Fibroblast of skin of right biceps (primary cell): ENCODE measurements at regions not wholly inside any gene's neighbourhood (a gene's known extent, or its start where the extent isn't known, plus 50 kb on each side); places are given as distances from the start of the nearest gene placed in this dataset.
"Not testable (repeated sequence)": the region's sequence is repeated elsewhere in the genome, so short reads cannot be mapped to it uniquely, and the experiment has no call there.

Source experiments
- DNase-seq: peaks from one replicate; pipeline ENCODE4 v3.0.0-alpha.2; 2013

DNA sequence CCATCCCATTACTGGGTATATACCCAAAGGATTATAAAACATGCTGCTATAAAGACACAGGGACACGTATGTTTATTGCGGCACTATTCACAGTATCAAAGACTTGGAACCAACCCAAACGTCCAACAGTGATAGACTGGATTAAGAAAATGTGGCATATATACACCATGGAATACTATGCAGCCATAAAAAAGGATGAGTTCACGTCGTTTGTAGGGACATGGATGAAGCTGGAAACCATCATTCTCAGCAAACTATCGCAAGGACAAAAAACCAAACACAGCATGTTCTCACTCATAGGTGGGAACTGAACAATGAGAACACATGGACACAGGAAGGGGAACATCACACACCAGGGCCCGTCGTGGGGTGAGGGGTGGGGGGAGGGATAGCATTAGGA lies 106.1 kb downstream of the CHD1L start:
- not testable (repeated sequence) for DNase-seq

DNA sequence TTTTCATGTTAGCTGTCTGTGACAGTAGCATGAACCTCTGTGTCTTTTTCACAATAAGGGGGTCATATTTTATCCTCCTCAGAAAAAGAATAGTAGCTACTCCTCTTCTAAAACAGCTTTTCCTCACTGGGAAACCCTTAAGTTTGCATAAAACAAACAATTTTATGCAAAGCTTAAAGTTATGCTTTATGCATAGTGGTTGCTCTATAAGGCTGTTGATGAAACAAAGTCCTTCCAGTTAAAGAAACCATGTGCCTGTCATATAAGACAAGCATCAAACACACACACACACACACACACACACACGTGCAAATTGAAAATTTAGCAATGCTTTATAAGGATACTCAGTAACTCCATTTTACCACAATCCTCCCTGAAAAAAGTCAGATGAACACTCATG lies 107.0 kb downstream of the CHD1L start:
- DNase-seq: no peak

- no peak for DNase-seq
Measured at GRCh38 chr1:147351140-147351835, 108.8 kb downstream of the CHD1L start.

GRCh38 chr1:147377263-147378246 lies 135.1 kb downstream of the CHD1L start:
- DNase-seq: no peak

DNA sequence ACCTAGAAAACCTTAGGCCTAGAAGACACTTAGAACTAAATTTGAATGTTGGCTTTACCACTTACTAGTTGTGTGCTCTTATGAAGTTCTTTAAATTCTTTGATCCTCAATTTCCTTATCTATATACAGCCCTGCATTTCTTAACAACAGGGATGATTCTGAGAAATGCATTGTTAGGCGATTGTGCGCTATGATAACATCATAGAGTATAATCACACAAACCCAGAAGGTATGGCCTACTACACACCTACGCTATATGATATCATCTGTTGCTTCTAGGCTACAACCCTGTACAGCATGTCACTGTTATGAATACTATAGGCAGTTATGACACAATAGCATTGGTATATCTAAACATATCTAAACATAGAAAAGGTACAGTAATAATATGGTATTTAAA lies 137.4 kb downstream of the CHD1L start:
- DNase-seq: no peak

DNA sequence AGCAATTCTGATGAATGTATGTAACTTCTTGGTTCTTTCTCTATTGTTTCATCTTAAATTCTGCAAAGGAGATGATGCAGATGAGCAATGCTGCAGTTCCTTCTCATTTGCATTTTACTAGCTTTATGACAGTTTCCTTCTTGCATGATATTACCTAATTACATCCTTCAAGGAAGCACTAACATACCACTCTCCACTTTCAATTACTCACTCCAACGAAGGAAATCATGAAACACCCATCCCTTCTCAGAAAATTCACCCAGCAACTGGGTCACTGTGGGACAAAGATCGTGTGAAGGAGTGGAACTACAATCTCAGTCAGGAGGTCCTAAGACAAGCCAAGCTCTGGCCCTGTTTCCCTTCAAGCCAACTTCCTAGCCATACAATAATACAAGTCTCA lies 142.3 kb downstream of the CHD1L start:
- no peak for DNase-seq

DNA sequence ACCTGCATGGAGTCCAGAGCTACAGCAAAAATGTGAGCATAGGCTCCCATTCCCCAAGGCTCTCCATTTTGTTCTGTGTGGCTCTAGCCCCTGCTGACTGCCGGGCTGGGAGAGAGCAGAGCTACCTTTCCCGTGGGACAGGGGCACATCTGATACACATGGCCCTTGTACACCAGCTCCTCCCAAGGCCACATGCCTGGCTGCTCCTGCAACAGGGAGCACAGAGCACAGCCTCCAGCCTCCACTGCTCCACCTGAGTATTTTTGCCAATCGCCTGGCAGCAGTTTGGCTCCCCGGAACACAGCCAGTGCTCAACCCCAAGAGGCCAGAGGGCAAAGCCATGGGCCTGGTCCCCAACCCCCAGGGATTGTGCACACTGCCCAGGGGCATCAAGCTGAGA lies 146.5 kb downstream of the CHD1L start:
- DNase-seq: no peak

- DNase-seq: peak; percentile 41
Measured at GRCh38 chr1:147389532-147390184, 147.2 kb downstream of the CHD1L start.

DNA sequence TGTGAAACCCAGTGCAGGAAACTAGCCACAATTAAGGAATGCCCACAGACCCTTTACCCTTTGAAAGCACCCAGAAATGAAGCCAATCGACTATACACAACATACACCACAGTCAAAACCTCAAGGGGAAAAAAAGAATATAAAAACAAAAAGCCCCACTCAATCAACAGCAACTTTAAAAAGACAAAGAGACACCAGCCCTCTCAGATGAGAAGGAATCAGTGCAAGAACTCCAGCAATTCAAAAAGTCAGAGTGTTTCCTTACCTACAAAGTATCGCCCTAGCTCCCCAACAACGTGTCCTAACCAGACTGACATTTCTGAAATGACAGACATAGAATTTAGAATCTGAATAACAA lies 147.7 kb downstream of the CHD1L start:
- no peak for DNase-seq

DNA sequence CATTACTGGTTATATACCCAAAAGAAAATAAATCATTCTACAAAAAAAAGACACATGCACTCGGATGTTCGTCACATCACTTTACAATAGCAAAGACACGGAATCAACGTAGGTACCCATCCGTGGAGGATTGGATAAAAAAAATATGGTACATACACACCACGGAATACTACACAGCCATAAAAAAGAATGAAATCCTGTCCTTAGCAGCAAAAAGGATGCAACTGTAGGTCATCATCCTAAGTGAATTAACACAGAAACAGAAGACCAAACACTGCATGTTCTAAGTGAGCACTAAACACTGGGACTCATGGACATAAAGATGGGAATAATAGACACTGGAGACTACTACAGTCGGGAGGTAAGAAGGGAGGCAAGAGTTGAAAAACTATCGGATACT lies 148.6 kb downstream of the CHD1L start:
- DNase-seq: no peak

DNA sequence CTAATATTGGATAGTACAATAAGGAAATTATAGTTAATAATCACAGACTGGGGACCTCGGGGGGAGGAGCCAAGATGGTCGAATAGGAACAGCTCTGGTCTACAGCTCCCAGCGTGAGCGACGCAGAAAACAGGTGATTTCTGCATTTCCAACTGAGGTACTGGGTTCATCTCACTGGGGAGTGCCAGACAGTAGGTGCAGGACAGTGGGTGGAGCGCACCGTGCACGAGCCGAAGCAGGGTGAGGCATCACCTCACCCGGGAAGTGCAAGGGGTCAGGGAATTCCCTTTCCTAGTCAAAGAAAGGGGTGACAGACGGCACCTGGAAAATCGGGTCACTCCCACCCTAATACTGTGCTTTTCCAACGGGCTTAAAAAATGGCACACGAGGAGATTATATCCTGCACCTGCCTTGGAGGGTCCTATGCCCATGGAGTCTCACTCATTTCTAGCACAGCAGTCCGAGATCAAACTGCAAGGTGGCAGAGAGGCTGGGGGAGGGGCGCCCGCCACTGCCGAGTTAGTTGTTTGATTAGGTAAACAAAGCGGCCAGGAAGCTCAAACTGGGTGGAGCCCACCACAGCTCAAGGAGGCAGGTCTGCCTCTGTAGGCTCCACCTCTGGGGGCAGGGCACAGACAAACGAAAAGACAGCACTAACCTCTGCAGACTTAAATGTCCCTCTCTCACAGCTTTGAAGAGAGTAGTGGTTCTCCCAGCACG lies 138.8 kb upstream of the BCL9 start:
- DNase-seq: not testable (repeated sequence)

GRCh38 chr1:147404344-147404743 lies 137.0 kb upstream of the BCL9 start:
- DNase-seq: not testable (repeated sequence)

DNA sequence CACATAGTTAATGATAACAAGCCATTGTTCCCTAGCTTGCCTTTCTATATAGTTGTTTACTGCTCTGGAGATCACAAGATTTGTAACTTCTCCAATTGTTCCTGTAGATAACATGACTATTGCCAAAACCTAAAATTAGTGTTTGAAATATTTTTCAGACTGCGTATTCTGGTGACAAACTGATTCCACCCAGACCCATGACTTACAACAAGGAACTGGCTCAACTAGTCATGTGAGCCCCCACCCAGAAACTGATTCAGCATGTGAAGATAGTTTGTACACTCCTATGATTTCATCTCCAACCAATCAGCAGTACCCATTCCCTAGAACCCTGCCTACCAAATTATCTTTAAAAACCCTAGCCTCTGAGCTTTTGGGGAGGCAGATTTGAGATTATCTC lies 131.4 kb upstream of the BCL9 start:
- DNase-seq: no peak

DNA sequence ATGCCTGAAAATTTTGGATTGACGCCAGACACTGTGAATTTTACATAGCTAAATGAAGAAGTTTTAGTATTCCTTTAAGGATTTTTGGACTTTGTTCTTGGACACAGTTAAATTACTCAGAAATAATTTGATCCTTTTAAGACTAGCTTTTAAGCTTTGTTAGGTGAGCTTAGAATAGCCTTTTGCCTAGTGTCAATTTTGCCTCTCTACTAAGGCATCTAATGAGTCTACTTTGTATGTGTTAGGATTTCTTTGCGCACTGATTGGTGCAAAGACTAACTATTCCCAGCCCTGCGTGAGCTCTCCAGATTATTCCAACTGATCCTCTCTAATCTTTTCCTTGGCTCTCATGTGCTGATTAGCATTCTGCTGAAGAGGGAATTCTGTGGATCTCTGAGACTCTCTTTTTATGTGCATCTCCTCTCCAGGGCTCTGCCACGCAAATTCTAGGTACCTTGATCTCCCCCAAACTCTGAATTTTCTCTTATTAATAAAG lies 128.1 kb upstream of the BCL9 start:
- no peak for DNase-seq

DNA sequence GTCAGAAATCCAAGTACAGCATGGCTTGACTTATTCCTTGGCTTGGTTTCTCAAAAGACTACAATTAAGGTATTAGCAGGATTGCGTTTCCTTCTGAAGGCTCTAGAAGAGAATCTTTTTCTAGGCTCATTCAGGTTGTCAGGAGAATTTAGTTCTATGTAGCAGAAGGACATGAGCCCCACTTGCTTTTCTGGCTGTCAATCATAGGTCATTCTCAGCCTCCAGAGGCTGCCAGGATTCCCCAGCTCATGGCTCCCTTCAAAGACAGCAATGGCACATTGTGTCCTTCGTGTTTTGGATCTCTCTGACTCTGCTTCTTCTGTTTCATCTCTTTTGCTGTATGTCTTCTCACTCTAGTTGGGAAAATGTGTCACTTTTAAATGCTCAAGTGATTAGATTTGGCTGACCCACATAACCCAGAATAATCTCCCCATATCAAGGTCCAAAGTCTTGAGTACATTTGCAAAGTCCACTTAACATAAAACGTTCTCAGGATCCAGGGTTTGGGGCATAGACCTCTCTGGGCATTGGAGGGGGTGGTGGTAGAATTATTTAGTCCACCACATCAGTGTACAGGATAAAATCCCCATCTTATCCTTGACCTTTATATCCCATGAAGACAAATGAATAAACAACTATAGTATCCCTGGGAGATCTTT lies 126.7 kb upstream of the BCL9 start:
- no peak for DNase-seq

DNA sequence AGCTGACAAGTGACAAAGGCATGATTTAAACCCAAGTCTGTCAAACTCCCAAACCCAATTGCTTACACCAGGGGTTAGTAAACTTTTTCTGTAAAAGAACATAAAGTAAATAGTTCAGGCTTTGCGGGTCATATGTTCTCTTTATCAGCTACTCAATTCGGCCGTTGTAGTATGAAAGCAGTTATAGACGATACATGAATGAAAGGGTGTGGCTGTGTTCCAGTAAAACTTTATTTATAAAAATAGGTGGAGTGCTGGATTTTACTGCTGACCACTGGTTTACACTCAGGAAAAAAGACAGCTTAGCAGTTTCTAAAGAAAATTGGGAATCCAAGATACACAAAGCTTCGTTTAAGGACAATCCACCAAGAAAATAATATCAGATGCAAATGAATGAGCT lies 124.3 kb upstream of the BCL9 start:
- DNase-seq: no peak

DNA sequence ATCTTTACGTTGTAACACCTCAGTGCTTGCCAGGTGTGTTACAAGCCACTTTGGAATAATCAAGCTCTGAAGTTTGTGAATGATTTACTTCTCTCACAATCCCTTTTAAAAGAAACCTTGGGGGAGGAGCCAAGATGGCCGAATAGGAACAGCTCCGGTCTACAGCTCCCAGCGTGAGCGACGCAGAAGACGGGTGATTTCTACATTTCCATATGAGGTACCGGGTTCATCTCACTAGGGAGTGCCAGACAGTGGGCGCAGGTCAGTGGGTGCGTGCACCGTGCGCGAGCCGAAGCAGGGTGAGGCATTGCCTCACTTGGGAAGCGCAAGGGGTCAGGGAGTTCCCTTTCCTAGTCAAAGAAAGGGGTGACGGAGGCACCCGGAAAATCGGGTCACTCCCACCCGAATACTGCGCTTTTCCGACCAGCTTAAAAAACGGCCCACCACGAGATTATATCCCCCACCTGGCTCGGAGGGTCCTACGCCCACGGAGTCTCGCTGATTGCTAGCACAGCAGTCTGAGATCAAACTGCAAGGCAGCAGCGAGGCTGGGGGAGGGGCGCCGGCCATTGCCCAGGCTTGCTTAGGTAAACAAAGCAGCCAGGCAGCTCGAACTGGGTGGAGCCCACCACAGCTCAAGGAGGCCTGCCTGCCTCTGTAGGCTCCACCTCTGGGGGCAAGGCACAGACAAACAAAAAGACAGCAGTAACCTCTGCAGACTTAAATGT lies 118.0 kb upstream of the BCL9 start:
- not testable (repeated sequence) for DNase-seq

DNA sequence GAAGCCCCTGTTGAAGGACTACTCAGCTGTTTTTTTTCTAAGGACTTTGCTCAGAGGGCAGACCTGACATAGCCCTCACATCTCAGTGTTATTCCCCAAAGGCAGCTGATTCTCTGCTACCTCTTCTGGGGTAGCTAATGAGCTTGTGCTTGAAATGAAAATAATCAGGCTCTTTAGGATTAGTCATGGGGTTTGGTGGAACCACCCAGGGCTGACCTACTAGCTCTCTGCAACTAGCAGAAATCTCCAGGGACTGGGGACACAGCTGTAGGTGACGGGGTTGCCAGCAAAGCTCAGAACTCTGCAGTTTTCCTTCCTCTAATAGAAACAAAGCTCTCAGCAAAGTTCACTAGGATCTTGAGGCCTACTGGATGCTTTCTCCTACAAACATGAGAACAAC lies 106.4 kb upstream of the BCL9 start:
- DNase-seq: no peak

- DNase-seq: no peak
Measured at GRCh38 chr1:147444381-147444780, 96.9 kb upstream of the BCL9 start.

DNA sequence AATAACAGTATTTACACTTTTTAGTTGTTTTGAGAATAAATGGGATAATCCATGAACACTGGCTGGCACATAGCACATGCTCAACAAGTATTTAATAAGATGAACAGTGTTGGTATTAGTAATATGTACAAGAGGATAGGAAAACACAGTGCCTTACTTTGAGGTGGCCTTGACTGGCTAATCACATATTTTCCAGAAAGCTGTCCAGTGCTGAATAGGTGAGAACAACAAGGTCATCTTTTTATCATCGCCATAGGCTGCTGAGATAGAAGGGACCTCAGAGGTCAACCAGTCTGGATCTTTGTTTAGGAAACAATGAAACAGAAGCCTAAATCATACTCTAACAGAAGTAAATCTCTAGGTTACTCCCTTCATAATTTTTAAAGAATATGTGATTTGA lies 89.7 kb upstream of the BCL9 start:
- DNase-seq: no peak

- DNase-seq: no peak
Measured at GRCh38 chr1:147452809-147453208, 88.5 kb upstream of the BCL9 start.

DNA sequence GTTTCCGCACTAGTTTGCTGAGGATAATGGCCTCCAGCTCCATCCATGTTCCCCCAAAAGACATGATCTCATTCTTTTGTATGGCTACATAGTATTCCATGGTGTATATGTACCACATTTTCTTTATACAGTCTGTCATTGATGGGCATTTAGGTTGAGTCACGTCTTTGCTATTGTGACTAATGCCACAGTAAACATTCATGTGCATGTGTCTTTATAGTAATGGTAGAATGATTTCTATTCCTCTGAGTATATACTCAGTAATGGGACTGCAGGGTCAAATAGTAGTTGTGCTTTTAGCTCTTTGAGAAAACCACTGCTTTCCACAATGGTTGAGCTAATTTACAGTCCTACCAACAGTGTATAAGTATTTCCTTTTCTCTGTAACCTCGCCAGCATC lies 78.3 kb upstream of the BCL9 start:
- no peak for DNase-seq
